Fibroblast of mammary gland (primary cell): ENCODE measurements at regions not wholly inside any gene's neighbourhood (a gene's known extent, or its start where the extent isn't known, plus 50 kb on each side); places are given as distances from the start of the nearest gene placed in this dataset.

ENCODE experiments used
- DNase-seq: peaks from one replicate; pipeline ENCODE4 v3.0.0-alpha.2; 2010; ENCODE audit warnings: low read depth
- H3K4me3 ChIP-seq: 2 replicates; pipeline ENCODE4 v1.5.1; 2011; ENCODE audit warnings: low read depth, mild to moderate bottlenecking, low read length, moderate library complexity; ENCODE audit not compliant: control insufficient read depth
- TF ChIP-seq, protein P1 (sequence below): conservative IDR thresholded peaks from 2 replicates; pipeline ENCODE4 v1.5.1; 2011; ENCODE audit warnings: low read depth, low read length, inconsistent platforms; ENCODE audit not compliant: control insufficient read depth, insufficient read depth

DNA sequence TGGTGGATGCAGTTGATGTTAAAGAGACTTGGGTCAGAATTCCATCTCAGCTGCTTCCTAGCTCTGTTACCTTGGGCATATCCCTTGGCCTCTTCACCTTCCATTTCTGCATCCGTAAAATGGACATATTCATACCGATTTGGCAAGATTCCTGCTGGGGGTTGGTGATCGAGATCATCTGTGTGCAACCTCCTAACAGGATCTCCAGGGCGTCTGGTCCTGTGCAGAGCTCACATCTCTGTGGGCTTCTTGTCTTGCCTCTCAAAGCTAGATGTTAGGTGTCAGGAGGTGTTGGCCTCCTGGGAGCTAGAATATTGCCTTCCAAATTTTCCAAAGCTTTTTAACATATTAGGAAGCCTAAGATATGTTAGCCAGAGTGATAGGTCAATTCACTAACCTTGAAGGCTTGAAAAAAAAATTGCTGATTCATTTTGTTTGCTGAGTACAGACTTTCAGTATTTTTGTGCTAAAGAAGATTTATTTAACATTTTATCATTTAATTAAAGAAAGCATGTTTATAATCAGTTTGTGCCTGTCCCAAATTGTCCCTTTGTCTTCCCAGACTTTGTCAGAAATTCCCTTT, 69.7 kb upstream of the ZNF516 start:
- TF ChIP-seq, protein P1, sequence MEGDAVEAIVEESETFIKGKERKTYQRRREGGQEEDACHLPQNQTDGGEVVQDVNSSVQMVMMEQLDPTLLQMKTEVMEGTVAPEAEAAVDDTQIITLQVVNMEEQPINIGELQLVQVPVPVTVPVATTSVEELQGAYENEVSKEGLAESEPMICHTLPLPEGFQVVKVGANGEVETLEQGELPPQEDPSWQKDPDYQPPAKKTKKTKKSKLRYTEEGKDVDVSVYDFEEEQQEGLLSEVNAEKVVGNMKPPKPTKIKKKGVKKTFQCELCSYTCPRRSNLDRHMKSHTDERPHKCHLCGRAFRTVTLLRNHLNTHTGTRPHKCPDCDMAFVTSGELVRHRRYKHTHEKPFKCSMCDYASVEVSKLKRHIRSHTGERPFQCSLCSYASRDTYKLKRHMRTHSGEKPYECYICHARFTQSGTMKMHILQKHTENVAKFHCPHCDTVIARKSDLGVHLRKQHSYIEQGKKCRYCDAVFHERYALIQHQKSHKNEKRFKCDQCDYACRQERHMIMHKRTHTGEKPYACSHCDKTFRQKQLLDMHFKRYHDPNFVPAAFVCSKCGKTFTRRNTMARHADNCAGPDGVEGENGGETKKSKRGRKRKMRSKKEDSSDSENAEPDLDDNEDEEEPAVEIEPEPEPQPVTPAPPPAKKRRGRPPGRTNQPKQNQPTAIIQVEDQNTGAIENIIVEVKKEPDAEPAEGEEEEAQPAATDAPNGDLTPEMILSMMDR: no peak
- DNase-seq: peak; percentile 25
- peak overlapping the region; percentile 58 for H3K4me3 ChIP-seq

DNA sequence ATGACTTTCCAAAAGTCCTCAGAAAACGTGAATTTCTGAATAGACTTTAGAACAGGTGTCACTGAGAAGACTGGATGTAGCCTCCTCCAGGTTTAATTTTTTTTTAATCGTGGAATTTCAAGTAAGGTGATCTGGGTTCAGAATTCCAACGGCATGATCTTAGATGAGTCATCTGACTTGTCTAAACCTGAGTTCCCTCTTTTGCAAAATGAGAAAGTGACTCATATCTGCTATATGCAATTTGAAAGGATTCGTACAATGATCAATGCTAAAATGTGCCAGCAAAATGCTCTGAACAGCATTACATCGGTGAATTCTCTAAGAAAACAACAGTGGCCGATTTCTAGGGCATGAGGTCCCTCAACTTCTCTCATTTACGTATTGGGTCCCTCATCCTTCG, 69.1 kb upstream of the ZNF516 start:
- TF ChIP-seq, protein P1: no peak
- no peak overlapping the region for H3K4me3 ChIP-seq
- DNase-seq: peak; percentile 85

DNA sequence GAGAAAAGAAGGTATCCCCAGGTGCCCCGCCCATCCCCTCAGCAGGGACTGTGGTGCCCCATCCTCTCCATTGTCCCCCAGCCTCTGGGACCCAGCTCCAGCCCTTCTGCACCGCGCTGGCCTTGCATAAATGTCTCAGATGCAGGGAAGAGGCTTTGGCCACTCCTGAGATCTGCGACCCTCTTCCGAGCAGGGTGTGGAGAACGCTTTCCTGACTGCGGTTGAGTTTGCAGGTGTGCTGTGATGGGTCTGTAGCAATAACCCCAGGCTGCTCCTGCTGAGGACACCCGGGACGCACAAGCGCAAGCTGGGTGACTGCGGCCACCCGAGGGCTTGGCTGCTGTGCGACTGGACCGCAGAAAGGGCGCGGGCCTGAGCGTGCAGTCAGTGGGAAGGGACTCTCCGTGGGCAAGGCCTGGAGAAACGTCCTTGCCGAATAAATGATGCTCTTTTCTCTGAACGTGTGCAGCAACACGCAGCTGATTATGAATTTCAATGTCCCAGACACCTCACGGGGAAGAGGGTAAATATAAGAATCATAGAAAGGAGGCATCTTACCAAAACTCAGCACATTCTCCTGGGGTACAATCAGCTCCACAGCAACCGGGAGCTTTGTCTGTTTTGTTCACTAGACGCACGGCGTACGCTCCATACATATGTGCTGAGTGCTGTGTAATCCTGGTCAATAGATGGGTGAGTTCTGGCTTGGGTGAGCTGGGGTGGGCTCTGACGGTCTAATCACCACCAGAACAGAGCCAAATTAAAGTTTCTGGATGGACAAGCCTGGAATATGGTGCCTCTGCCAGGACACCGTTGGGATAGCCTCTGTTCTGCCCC, 67.5 kb upstream of the ZNF516 start:
- DNase-seq: no peak
- no peak overlapping the region for H3K4me3 ChIP-seq
- TF ChIP-seq, protein P1: no peak

DNA sequence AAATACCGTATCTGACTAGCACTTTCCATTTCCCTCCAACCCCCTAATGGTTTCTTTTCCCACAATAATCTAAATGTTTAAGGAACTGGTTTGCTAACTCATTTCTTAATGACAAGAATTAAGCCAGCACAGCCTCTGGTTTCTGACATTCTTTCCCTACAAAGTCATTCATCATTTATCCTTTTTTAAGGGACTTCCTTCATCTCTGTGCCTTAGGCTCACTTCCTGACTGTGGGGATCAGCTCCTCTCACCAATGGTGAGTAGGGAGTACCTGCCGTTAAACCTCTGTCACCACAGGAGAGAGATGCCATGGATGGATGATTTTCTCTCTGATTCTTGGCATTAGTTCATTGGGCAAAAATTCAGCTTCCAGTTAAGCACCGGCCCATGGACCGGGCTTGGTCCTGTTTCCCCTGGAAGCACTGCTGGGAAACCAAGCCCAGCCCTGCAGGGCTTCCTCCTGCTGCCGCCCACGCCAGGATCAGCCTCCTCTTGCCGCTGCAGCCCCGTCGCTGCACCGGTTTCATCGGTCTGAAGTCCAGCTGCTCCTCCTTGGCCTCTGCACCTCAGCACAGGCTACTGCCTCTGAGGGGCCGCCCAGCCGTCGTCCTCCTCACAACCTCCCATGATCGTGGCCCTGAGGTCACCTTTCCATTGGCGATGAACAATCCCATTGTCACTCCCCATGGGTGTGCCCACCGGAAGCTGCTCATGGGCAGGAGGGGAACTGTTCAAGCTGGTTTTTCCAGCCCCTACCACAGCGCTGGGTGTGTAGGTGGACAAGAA, 64.0 kb upstream of the ZNF516 start:
- no peak overlapping the region for H3K4me3 ChIP-seq
- TF ChIP-seq, protein P1: no peak
- peak; percentile 22 for DNase-seq

DNA sequence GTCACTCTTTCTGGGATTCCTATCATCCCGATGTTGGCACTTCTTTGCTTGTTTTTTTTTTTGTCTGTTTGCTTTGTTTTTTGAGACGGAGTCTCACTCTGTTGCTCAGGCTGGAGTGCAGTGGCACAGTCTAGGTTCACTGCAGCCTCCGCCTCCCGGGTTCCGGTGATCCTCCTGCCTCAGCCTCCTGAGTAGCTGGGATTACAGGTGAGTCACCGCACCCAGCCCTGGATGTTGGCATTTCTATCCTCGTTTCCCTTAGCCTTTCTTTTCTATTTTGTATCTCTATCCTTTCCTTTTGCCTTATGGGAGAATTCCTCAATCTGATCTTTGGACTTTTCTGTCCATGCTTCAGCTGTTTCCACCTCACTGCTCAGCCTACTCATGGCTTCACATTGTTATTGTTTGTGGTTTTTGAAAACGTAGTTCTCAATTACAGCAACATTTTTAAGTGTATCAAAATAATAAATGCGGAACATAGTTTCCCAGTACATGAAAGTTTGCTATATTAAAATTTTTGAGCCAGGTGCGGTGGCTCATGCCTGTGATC, 62.1 kb upstream of the ZNF516 start:
- DNase-seq: no peak
- TF ChIP-seq, protein P1: no peak
- no peak overlapping the region for H3K4me3 ChIP-seq

DNA sequence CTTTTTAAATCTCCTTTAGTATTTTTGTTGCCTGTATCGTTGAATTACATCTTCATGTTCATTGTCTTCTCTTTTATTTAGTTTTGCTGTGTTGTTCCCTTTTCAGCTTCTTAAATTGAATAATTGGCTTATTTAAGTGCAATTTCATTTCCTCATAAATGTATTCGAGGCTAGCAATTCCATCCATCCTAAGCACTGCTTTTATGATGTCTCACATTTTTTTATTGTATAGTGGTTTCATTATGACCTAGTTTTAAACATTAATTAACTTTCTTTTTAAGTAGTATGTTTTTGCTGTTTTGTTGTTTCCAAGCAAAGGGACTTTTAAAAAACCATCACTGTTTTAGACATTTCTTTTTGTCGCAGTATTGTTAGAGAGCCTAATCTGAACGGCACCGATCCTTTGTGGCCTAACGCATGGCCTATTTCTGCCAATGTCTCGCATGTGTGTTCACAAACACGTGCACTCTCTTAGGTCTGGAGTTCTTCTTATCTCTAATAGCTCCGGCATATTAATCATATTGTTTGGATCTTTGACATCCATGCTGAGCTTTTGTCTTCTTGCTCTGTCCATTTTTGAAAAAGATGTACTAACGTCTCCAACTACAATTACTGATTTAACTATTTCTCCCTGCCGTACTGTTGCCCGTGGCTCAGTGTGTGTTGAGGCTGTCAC, 59.6 kb upstream of the ZNF516 start:
- TF ChIP-seq, protein P1: no peak
- no peak overlapping the region for H3K4me3 ChIP-seq
- DNase-seq: no peak
